ENCODE measurements at regions not wholly inside any gene's neighbourhood (a gene's known extent, or its start where the extent isn't known, plus 50 kb on each side); places are given as distances from the start of the nearest gene placed in this dataset.
A peak's percentile ranks its signal among the peaks of the same experiment; 100 is the strongest.

GRCh38 chr7:11895337-11895736, 63.3 kb upstream of the THSD7A start:
- DNase-seq, result peak; percentile 74

- no peak for DNase-seq
Measured at GRCh38 chr7:11896663-11897062, 64.7 kb upstream of the THSD7A start.

GRCh38 chr7:11899247-11899646, 67.2 kb upstream of the THSD7A start:
- no peak for DNase-seq

GRCh38 chr7:11910253-11910652, 78.3 kb upstream of the THSD7A start:
- DNase-seq, result no peak

- DNase-seq, result no peak
Measured at GRCh38 chr7:11911900-11912299, 79.9 kb upstream of the THSD7A start.

- no peak for DNase-seq
Measured at GRCh38 chr7:11914645-11915044, 82.6 kb upstream of the THSD7A start.

- DNase-seq, result no peak
Measured at GRCh38 chr7:11923376-11923930, 91.5 kb upstream of the THSD7A start.

- DNase-seq, result no peak
Measured at GRCh38 chr7:11931307-11931706, 99.3 kb upstream of the THSD7A start.

GRCh38 chr7:11934796-11935195, 102.8 kb upstream of the THSD7A start:
- DNase-seq, result no peak

- DNase-seq, result no peak
Measured at GRCh38 chr7:11935905-11936304, 103.9 kb upstream of the THSD7A start.

- no peak for DNase-seq
Measured at GRCh38 chr7:11946794-11947193, 114.8 kb upstream of the THSD7A start.

GRCh38 chr7:11950281-11950680, 118.3 kb upstream of the THSD7A start:
- DNase-seq, result no peak

- DNase-seq, result no peak
Measured at GRCh38 chr7:11950942-11951341, 118.9 kb upstream of the THSD7A start.

- DNase-seq, result no peak
Measured at GRCh38 chr7:11951909-11952308, 119.9 kb upstream of the THSD7A start.

GRCh38 chr7:11952972-11953371, 121.0 kb upstream of the THSD7A start:
- DNase-seq, result no peak

GRCh38 chr7:11956991-11957390, 125.0 kb upstream of the THSD7A start:
- DNase-seq, result no peak

GRCh38 chr7:11957956-11958355, 126.0 kb upstream of the THSD7A start:
- no peak for DNase-seq

GRCh38 chr7:11959121-11959520, 127.1 kb upstream of the THSD7A start:
- no peak for DNase-seq

- DNase-seq, result no peak
Measured at GRCh38 chr7:11960621-11961020, 128.6 kb upstream of the THSD7A start.

- DNase-seq, result no peak
Measured at GRCh38 chr7:11969643-11970042, 137.6 kb upstream of the THSD7A start.

- no peak for DNase-seq
Measured at GRCh38 chr7:11970132-11970531, 138.1 kb upstream of the THSD7A start.

- DNase-seq, result no peak
Measured at GRCh38 chr7:11985376-11985775, 153.4 kb upstream of the THSD7A start.

GRCh38 chr7:11985971-11986370, 154.0 kb upstream of the THSD7A start:
- no peak for DNase-seq

GRCh38 chr7:11988186-11988585, 156.2 kb upstream of the THSD7A start:
- no peak for DNase-seq

GRCh38 chr7:12002428-12002827, 170.4 kb upstream of the THSD7A start:
- no peak for DNase-seq

- DNase-seq, result no peak
Measured at GRCh38 chr7:12004581-12004980, 172.6 kb upstream of the THSD7A start.
